Colonic mucosa (tissue), 4 donors: ENCODE measurements at regions not wholly inside any gene's neighbourhood (a gene's known extent, or its start where the extent isn't known, plus 50 kb on each side); places are given as distances from the start of the nearest gene placed in this dataset.

Source experiments
- DNase-seq: peaks from one replicate; pipeline ENCODE4 v3.0.0-alpha.2; 2020
- H3K27ac ChIP-seq: fragments of 200-600 bp; one replicate; pipeline ENCODE4 v1.8.0; 2021
- H3K27me3 ChIP-seq: fragments of 200-600 bp; one replicate; pipeline ENCODE4 v1.8.0; 2021
- H3K36me3 ChIP-seq: fragments of 200-600 bp; one replicate; pipeline ENCODE4 v1.8.0; 2021
- H3K4me1 ChIP-seq: fragments of 200-600 bp; one replicate; pipeline ENCODE4 v1.8.0; 2021; ENCODE audit warnings: mild to moderate bottlenecking
- H3K4me3 ChIP-seq: fragments of 200-600 bp; one replicate; pipeline ENCODE4 v1.8.0; 2021
- H3K9ac ChIP-seq, 2 donors: one replicate each; pipeline ENCODE4 v1.7.0; 2013; ENCODE audit warnings: control low read depth in 2 of 2, low read depth in 2 of 2, low read length in 2 of 2
- H3K9me3 ChIP-seq: fragments of 200-600 bp; one replicate; pipeline ENCODE4 v1.8.0; 2021
- intact Hi-C: fragments of 100-400 bp; cut with DNase I; formaldehyde crosslinking; loops from one replicate; pipeline ENCODE4 v1.14.1; 2022
- TF ChIP-seq, protein P1 (sequence below): fragments of 200-600 bp; IDR thresholded peaks from one replicate; pipeline ENCODE4 v1.8.0; 2022; ENCODE audit warnings: antibody characterized with exemption, mild to moderate bottlenecking
- donor health status: healthy.
- donor health status: DM: no; HTN: no; CAD: no.
- donor health status: DM: no; HTN: no; CAD: no.

DNA sequence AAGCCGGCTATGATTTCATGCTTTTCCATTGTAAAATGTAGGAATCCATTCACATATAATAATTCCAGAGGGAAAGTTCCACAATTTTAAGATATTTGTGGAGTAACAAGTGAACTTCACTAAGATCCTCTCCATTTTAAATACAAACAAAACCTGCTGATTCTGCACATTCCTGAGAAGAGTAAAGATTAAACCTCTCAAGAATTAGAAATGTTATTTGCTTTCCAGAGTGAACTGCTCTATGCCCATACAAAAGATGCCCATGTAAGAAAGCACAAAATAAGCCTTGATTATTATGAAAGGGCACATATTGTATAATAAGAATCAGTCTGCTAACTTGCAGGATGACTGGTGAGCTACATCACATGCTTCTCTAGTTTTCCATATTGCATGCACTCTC, 241.5 kb downstream of the COX18 start:
- Histone ChIP-seq H3K27ac (no peak overlapping the region), H3K4me3 (no peak overlapping the region), H3K36me3 (no peaks in the 10 kb centered on the region), H3K27me3 (no peaks in the 10 kb centered on the region), H3K9ac (no peak overlapping the region), H3K9me3 (no peaks in the 10 kb centered on the region), H3K4me1 (no peaks in the 10 kb centered on the region)
- intact Hi-C loops: no loop called here
- TF ChIP-seq, protein P1, sequence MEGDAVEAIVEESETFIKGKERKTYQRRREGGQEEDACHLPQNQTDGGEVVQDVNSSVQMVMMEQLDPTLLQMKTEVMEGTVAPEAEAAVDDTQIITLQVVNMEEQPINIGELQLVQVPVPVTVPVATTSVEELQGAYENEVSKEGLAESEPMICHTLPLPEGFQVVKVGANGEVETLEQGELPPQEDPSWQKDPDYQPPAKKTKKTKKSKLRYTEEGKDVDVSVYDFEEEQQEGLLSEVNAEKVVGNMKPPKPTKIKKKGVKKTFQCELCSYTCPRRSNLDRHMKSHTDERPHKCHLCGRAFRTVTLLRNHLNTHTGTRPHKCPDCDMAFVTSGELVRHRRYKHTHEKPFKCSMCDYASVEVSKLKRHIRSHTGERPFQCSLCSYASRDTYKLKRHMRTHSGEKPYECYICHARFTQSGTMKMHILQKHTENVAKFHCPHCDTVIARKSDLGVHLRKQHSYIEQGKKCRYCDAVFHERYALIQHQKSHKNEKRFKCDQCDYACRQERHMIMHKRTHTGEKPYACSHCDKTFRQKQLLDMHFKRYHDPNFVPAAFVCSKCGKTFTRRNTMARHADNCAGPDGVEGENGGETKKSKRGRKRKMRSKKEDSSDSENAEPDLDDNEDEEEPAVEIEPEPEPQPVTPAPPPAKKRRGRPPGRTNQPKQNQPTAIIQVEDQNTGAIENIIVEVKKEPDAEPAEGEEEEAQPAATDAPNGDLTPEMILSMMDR: no peak
- DNase-seq: no peak

DNA sequence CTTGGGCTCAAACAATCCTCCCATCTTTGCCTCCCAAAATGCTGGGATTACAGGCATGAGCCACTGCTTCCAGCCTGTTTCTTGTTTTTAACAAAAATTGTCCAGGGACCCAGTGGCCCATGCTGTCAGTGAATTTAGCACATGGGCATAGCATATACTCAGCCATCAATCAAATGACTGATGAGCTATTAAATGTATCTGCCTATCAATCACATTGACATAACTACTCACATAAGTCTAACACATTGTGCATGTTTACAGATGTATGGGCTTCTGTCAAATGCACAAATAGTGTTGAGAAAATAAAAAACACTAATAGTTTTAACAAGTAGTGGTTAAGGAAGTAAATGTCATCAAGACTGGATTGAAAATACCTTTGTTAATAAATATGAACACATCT, 249.4 kb downstream of the COX18 start:
- Histone ChIP-seq H3K27me3 (no peaks in the 10 kb centered on the region), H3K4me3 (no peak overlapping the region), H3K4me1 (no peaks in the 10 kb centered on the region), H3K9ac (no peak overlapping the region), H3K27ac (no peak overlapping the region), H3K36me3 (no peaks in the 10 kb centered on the region), H3K9me3 (no peaks in the 10 kb centered on the region)
- DNase-seq: no peak
- TF ChIP-seq, protein P1: no peak
- intact Hi-C loops: no loop called here

- Histone ChIP-seq H3K27ac (no peak overlapping the region), H3K36me3 (no peaks in the 10 kb centered on the region), H3K27me3 (no peaks in the 10 kb centered on the region), H3K4me1 (no peaks in the 10 kb centered on the region), H3K9ac (no peak overlapping the region), H3K4me3 (no peak overlapping the region), H3K9me3 (no peaks in the 10 kb centered on the region)
- intact Hi-C loops: no loop called here
- TF ChIP-seq, protein P1: no peak
- no peak for DNase-seq
These were observed 248.0 kb upstream of the ADAMTS3 start for GRCh38 chr4:72817012-72817411.

- TF ChIP-seq, protein P1: no peak
- DNase-seq: no peak
- no peak overlapping the region for H3K9ac ChIP-seq
- H3K27me3 ChIP-seq: no peaks in the 10 kb centered on the region
- no peaks in the 10 kb centered on the region for H3K9me3 ChIP-seq
- no peaks in the 10 kb centered on the region for H3K36me3 ChIP-seq
- H3K27ac ChIP-seq: no peak overlapping the region
- H3K4me3 ChIP-seq: no peak overlapping the region
- H3K4me1 ChIP-seq: no peaks in the 10 kb centered on the region
- intact Hi-C loops: no loop called here
These were observed 245.2 kb upstream of the ADAMTS3 start for GRCh38 chr4:72814241-72814640.

DNA sequence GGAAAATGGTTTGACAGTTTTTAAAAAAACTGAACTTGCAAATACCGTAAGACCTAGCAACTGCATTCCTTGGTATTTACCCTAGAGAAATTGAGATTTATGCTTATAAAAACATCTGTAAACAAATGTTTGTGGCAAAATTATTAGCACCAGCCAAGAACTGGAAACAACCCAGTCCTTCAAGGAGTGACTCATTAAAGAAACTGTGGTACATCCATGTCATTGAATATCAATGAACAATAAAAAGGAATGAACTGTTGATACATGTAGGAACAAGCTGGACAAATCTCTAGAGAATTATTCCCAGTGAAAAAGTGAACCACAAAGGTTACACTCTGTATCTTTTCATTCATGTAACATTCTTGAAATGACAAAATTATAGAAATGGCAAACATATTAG, 240.2 kb upstream of the ADAMTS3 start:
- H3K27ac ChIP-seq: no peak overlapping the region
- no peaks in the 10 kb centered on the region for H3K36me3 ChIP-seq
- TF ChIP-seq, protein P1: no peak
- H3K9ac ChIP-seq: no peak overlapping the region
- no peaks in the 10 kb centered on the region for H3K4me1 ChIP-seq
- H3K27me3 ChIP-seq: no peaks in the 10 kb centered on the region
- H3K9me3 ChIP-seq: no peaks in the 10 kb centered on the region
- intact Hi-C loops: no loop called here
- no peak for DNase-seq
- no peak overlapping the region for H3K4me3 ChIP-seq

GRCh38 chr4:72805284-72805683, 236.3 kb upstream of the ADAMTS3 start:
- H3K27me3 ChIP-seq: no peaks in the 10 kb centered on the region
- no peaks in the 10 kb centered on the region for H3K4me1 ChIP-seq
- H3K36me3 ChIP-seq: no peaks in the 10 kb centered on the region
- no peak overlapping the region for H3K4me3 ChIP-seq
- H3K9me3 ChIP-seq: no peaks in the 10 kb centered on the region
- no peak overlapping the region for H3K9ac ChIP-seq
- intact Hi-C loops: no loop called here
- no peak overlapping the region for H3K27ac ChIP-seq
- DNase-seq: no peak
- TF ChIP-seq, protein P1: no peak
